Transverse colon (tissue), 4 donors: ENCODE measurements at regions not wholly inside any gene's neighbourhood (a gene's known extent, or its start where the extent isn't known, plus 50 kb on each side); places are given as distances from the start of the nearest gene placed in this dataset.

Source experiments
- DNase-seq: peaks from one replicate; pipeline ENCODE4 v3.0.0-alpha.2; 2019
- H3K27ac ChIP-seq, 4 donors: fragments of 200-600 bp; sonication (generic); 2 replicates each; pipeline ENCODE4 v1.5.1; 2016 to 2018; ENCODE audit warnings: inconsistent platforms in 4 of 4
- H3K27me3 ChIP-seq: fragments of 200-600 bp; sonication (generic); 2 replicates; pipeline ENCODE4 v1.5.1; 2017; ENCODE audit warnings: inconsistent platforms
- H3K36me3 ChIP-seq, 4 donors: fragments of 200-600 bp; sonication (generic); 2 replicates each; pipeline ENCODE4 v1.5.1; 2017 to 2019; ENCODE audit warnings: inconsistent platforms in 4 of 4
- H3K4me1 ChIP-seq, 4 donors: fragments of 200-600 bp; sonication (generic); 2 replicates each; pipeline ENCODE4 v1.5.1; 2017 to 2020; ENCODE audit warnings: inconsistent platforms in 4 of 4
- H3K4me3 ChIP-seq, 4 donors: fragments of 200-600 bp; sonication (generic); 1 replicate in 1 of 4; 2 replicates in 3 of 4; pipeline versions ENCODE4 v1.5.1 to v1.6.1; 2017 to 2019; ENCODE audit warnings: inconsistent platforms in 4 of 4
- H3K9me3 ChIP-seq, 2 donors: fragments of 200-600 bp; sonication (generic); 2 replicates each; pipeline ENCODE4 v1.5.1; 2017 to 2019; ENCODE audit warnings: inconsistent platforms in 2 of 2
- CTCF ChIP-seq, 5 experiments: fragments of 200-600 bp in 3 of 5; fragments of 450-650 bp in 2 of 5; sonication (generic) in 3 of 5; IDR thresholded peaks; 1 replicate in 2 of 5; 2 replicates in 3 of 5; pipeline ENCODE4 v1.5.1; 2016 to 2017; ENCODE audit warnings: antibody characterized with exemption in 5 of 5, inconsistent platforms in 3 of 5, mild to moderate bottlenecking in 2 of 5, moderate library complexity in 1 of 5
- EP300 ChIP-seq: sonication (generic); formaldehyde crosslinking; IDR thresholded peaks from one replicate; pipeline ENCODE4 v1.6.1; 2017; ENCODE audit warnings: antibody characterized with exemption, low read depth
- POLR2A ChIP-seq: fragments of 450-650 bp; IDR thresholded peaks from one replicate; pipeline ENCODE4 v1.6.1; 2016; ENCODE audit warnings: antibody characterized with exemption, mild to moderate bottlenecking, moderate library complexity
- POLR2AphosphoS5 ChIP-seq, 3 donors: sonication (generic); formaldehyde crosslinking; IDR thresholded peaks; one replicate each; pipeline ENCODE4 v1.6.1; 2016; ENCODE audit warnings: antibody characterized with exemption in 3 of 3
- WGBS, 2 donors: methylation state at CpG; one replicate each; pipeline ENCODE4 v1.1.5; 2018; ENCODE audit warnings: low coverage in 1 of 2; 5-methylcytosine and 5-hydroxymethylcytosine counted together
- in situ Hi-C, 4 donors: fragments of 200-750 bp; cut with MboI; loops; one replicate each; pipeline versions ENCODE4 v1.15.0 to v1.15.1; 2017; ENCODE audit warnings: low sequenced_read_pairs in 3 of 4, low pct_ligation_motif_present in 1 of 4, low pct_unique_long_range_greater_than_20kb in 1 of 4
- intact Hi-C: fragments of 100-400 bp; cut with DNase I; formaldehyde crosslinking; loops from one replicate; pipeline ENCODE4 v1.15.1; 2023; ENCODE audit warnings: low total_unique reads

GRCh38 chr16:72373201-72373600 is 201.2 kb upstream of the PMFBP1 start:
- TF ChIP-seq EP300 (no peak), CTCF (IDR thresholded peaks at IDR 0.05) (no peak), POLR2AphosphoS5 (IDR thresholded peaks at IDR 0.05) (no peak), POLR2A (no peak)
- DNase-seq: no peak
- WGBS, 2 donors: 78 to 99% methylated on average over 2 of the region's 2 CpGs
- no peaks in the 10 kb centered on the region for H3K4me1 ChIP-seq
- intact Hi-C loops: no loop called here
- no peaks in the 10 kb centered on the region for H3K27me3 ChIP-seq
- H3K4me3 ChIP-seq: no peak overlapping the region
- H3K27ac ChIP-seq: no peak overlapping the region
- no peaks in the 10 kb centered on the region for H3K36me3 ChIP-seq
- in situ Hi-C loops: no loop called here
- no peaks in the 10 kb centered on the region for H3K9me3 ChIP-seq

- 75 to 79% methylated on average over 8 to 15 of the region's 15 CpGs for WGBS, 2 donors
- no peak for DNase-seq
- Histone ChIP-seq H3K36me3 (no peaks in the 10 kb centered on the region), H3K4me1 (no peaks in the 10 kb centered on the region), H3K4me3 (no peak overlapping the region), H3K27ac (no peak overlapping the region), H3K27me3 (no peaks in the 10 kb centered on the region), H3K9me3 (peaks cover 0 to under 1% of the 10 kb centered on the region in 2 donors)
- TF ChIP-seq CTCF (IDR thresholded peaks at IDR 0.05) (no peak), EP300 (no peak), POLR2A (no peak), POLR2AphosphoS5 (IDR thresholded peaks at IDR 0.05) (no peak)
- in situ Hi-C loops (no loop called here), intact Hi-C loops (no loop called here)
Measured at GRCh38 chr16:72372087-72373045, 200.4 kb upstream of the PMFBP1 start.

- Histone ChIP-seq H3K27me3 (no peaks in the 10 kb centered on the region), H3K4me3 (no peak overlapping the region), H3K27ac (no peak overlapping the region), H3K4me1 (no peaks in the 10 kb centered on the region), H3K36me3 (no peaks in the 10 kb centered on the region), H3K9me3 (peaks cover 7 to 9% of the 10 kb centered on the region in 2 donors)
- intact Hi-C loops: no loop called here
- DNase-seq: no peak
- 67 to 68% methylated on average over 3 to 10 of the region's 10 CpGs for WGBS, 2 donors
- in situ Hi-C loops: no loop called here
- TF ChIP-seq CTCF (IDR thresholded peaks at IDR 0.05) (no peak), EP300 (no peak), POLR2AphosphoS5 (IDR thresholded peaks at IDR 0.05) (no peak)
Measured at GRCh38 chr16:72371307-72372086, 199.5 kb upstream of the PMFBP1 start.

GRCh38 chr16:72369274-72369673 is 197.3 kb upstream of the PMFBP1 start:
- intact Hi-C loops (no loop called here), in situ Hi-C loops (no loop called here)
- H3K36me3 ChIP-seq: no peaks in the 10 kb centered on the region
- TF ChIP-seq CTCF (IDR thresholded peaks at IDR 0.05): no peak
- no peak for TF ChIP-seq EP300
- TF ChIP-seq POLR2AphosphoS5 (IDR thresholded peaks at IDR 0.05): no peak
- no peak for TF ChIP-seq POLR2A
- WGBS, 2 donors: 81% methylated on average over 1 of the region's 1 CpG; no CpG with 5 or more reads in 1 of the 2 donors
- no peak for DNase-seq
- H3K9me3 ChIP-seq: peaks cover 10 to 11% of the 10 kb centered on the region in 2 donors
- no peaks in the 10 kb centered on the region for H3K4me1 ChIP-seq
- no peak overlapping the region for H3K4me3 ChIP-seq
- H3K27me3 ChIP-seq: no peaks in the 10 kb centered on the region
- no peak overlapping the region for H3K27ac ChIP-seq
